Tibial artery (tissue), 4 donors: ENCODE measurements at regions not wholly inside any gene's neighbourhood (a gene's known extent, or its start where the extent isn't known, plus 50 kb on each side); places are given as distances from the start of the nearest gene placed in this dataset.

Experiments
- DNase-seq, 2 donors: peaks; one replicate each; pipeline ENCODE4 v3.0.0-alpha.2; 2019
- H3K27ac ChIP-seq, 2 donors: fragments of 200-600 bp; sonication (generic) in 1 of 2; 1 replicate in 1 of 2; 2 replicates in 1 of 2; pipeline ENCODE4 v1.5.1; 2018 to 2019; ENCODE audit warnings: mild to moderate bottlenecking in 1 of 2
- H3K27me3 ChIP-seq, 2 donors: fragments of 200-600 bp; sonication (generic) in 1 of 2; one replicate each; pipeline versions ENCODE4 v1.5.1 to v1.6.0; 2016 to 2019
- H3K36me3 ChIP-seq, 3 donors: fragments of 200-600 bp; sonication (generic) in 2 of 3; one replicate each; pipeline ENCODE4 v1.5.1; 2016 to 2019; ENCODE audit warnings: mild to moderate bottlenecking in 2 of 3
- H3K4me1 ChIP-seq, 4 donors: fragments of 200-600 bp; sonication (generic) in 2 of 4; 1 replicate in 3 of 4; 2 replicates in 1 of 4; pipeline ENCODE4 v1.5.1; 2016 to 2019
- H3K4me3 ChIP-seq, 2 donors: fragments of 200-600 bp; sonication (generic) in 1 of 2; 1 replicate in 1 of 2; 2 replicates in 1 of 2; pipeline ENCODE4 v1.5.1; 2018 to 2019; ENCODE audit warnings: mild to moderate bottlenecking in 2 of 2
- H3K9me3 ChIP-seq, 3 donors: fragments of 200-600 bp; sonication (generic) in 1 of 3; one replicate each; pipeline ENCODE4 v1.5.1; 2016 to 2019
- intact Hi-C: fragments of 100-400 bp; cut with DNase I; formaldehyde crosslinking; loops from one replicate; pipeline ENCODE4 v1.15.0; 2023; ENCODE audit warnings: low total_unique reads
- TF ChIP-seq, protein P1 (sequence below), 2 experiments: fragments of 200-600 bp in 1 of 2; fragments of 450-650 bp in 1 of 2; IDR thresholded peaks; one replicate each; pipeline ENCODE4 v1.5.1; 2017 to 2019; ENCODE audit warnings: antibody characterized with exemption in 2 of 2, mild to moderate bottlenecking in 1 of 2, moderate library complexity in 1 of 2

DNA sequence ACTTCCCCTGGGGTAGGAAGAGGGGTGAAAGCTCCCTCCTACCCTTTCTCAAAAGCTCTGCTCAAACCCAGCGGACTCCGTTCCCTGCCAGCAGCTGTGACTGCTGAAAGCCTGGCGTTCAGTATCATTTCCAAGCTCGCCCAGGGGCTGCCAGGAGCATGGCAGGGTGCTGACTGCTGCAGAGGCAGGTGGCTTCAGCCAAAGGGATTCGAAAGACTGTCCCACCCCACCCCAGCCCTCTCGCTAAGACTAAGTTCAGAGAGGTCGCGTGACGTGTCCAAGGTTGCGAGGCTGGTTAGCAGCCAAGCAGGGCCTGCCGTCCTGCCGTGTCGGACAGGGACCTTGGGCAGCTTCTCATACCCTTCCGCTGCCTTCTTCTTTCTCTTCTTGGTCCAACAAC, 72.3 kb upstream of the RAB12 start:
- Histone ChIP-seq H3K4me1 (no peaks in the 10 kb centered on the region), H3K27ac (no peak overlapping the region), H3K9me3 (peaks cover 0 to 8% (median 0%) of the 10 kb centered on the region in 3 donors), H3K27me3 (no peaks in the 10 kb centered on the region), H3K4me3 (no peak overlapping the region), H3K36me3 (no peaks in the 10 kb centered on the region)
- intact Hi-C loops: no loop called here
- TF ChIP-seq, protein P1, sequence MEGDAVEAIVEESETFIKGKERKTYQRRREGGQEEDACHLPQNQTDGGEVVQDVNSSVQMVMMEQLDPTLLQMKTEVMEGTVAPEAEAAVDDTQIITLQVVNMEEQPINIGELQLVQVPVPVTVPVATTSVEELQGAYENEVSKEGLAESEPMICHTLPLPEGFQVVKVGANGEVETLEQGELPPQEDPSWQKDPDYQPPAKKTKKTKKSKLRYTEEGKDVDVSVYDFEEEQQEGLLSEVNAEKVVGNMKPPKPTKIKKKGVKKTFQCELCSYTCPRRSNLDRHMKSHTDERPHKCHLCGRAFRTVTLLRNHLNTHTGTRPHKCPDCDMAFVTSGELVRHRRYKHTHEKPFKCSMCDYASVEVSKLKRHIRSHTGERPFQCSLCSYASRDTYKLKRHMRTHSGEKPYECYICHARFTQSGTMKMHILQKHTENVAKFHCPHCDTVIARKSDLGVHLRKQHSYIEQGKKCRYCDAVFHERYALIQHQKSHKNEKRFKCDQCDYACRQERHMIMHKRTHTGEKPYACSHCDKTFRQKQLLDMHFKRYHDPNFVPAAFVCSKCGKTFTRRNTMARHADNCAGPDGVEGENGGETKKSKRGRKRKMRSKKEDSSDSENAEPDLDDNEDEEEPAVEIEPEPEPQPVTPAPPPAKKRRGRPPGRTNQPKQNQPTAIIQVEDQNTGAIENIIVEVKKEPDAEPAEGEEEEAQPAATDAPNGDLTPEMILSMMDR (IDR thresholded peaks at IDR 0.05): no peak
- no peak for DNase-seq

DNA sequence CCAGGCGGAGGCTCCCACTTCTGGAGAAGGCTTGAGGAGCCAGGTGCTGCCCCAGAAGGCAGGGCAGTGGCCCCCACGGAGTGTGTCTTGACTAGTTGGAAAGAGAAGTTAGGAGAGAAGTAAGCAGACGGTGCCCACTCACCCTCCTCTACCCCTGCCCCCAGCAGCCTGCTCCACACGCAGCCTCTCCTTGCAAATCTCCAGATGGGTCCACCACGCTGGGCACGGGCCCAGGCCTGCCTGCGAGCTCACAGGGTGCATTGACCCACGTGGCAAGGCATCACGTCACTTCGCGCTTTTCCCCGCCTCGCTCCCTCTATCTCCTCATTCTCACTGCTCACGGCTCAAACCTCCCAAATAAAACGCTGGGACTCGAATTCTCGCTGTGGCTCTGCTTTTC, 71.8 kb upstream of the RAB12 start:
- intact Hi-C loops: no loop called here
- Histone ChIP-seq H3K4me3 (no peak overlapping the region), H3K27me3 (no peaks in the 10 kb centered on the region), H3K9me3 (peaks cover 0 to 5% (median 0%) of the 10 kb centered on the region in 3 donors), H3K36me3 (no peaks in the 10 kb centered on the region), H3K27ac (no peak overlapping the region), H3K4me1 (no peaks in the 10 kb centered on the region)
- TF ChIP-seq, protein P1 (IDR thresholded peaks at IDR 0.05): no peak
- DNase-seq: no peak

DNA sequence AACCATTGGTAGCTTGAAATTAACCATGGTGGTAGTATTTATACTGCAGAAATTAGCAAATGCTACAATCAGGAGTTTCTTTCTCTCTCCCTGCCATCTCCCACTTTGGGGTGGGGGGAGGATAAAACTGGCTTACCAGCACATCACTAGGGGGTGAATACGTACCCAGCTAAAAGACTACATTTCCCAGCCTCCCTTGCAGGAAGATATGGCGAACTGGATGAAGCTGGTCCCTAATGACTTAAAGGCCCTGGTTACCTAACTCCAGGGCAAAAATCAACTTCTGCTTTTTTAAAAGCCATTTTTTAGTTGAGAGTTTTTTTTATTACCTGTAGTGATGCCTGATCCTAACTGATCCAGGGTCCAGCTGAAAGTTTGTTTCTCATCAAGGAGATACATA, 70.3 kb upstream of the RAB12 start:
- Histone ChIP-seq H3K36me3 (no peaks in the 10 kb centered on the region), H3K27me3 (no peaks in the 10 kb centered on the region), H3K4me1 (no peaks in the 10 kb centered on the region), H3K9me3 (no peaks in the 10 kb centered on the region), H3K27ac (no peak overlapping the region), H3K4me3 (no peak overlapping the region)
- TF ChIP-seq, protein P1 (IDR thresholded peaks at IDR 0.05): no peak
- intact Hi-C loops: no loop called here
- no peak for DNase-seq

DNA sequence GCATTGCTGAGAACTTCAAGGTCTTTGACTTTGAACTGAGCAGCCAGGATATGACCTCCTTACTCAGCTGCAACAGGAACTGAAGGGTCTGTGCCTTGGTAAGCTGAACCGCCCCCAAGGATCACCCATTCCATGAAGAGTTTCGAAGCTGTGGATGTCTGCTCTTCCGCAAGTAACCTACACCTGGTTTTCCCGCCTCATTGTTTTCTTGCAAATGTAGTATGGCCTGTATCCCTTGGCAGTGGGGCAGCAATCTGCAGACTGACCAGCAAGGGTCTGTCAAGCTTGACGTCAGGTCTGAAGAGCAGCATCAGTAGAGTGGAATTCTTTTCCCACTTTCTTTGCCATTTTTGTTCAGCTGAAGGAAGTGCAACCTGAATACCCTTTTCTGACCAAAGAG, 62.6 kb upstream of the RAB12 start:
- intact Hi-C loops: no loop called here
- TF ChIP-seq, protein P1 (IDR thresholded peaks at IDR 0.05): no peak
- no peak for DNase-seq

DNA sequence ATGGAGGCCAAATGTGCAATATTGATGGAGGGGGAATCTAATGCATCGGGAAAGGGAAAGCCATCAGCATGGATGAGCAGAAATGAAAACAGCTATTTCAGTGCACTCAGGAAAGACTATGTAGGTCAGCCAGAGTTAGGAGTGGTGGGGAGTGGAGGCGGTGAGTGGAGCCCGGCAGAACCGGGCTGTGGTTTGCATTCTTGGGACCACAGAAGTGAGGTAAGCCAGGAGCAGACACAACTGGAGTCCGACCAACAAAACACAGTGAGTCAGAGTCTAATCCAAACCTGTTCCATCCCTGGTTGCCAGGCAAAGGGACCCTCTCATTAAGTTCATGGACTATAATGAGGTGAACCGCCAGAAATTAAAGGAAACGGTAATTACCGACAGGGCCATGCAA, 61.1 kb upstream of the RAB12 start:
- intact Hi-C loops: no loop called here

More for the DNA sequence above, 62.6 kb upstream of the RAB12 start:
- H3K27ac ChIP-seq: no peak overlapping the region
- H3K36me3 ChIP-seq: no peaks in the 10 kb centered on the region
- H3K27me3 ChIP-seq: no peaks in the 10 kb centered on the region
- H3K9me3 ChIP-seq: no peaks in the 10 kb centered on the region
- H3K4me1 ChIP-seq: no peaks in the 10 kb centered on the region
- H3K4me3 ChIP-seq: no peak overlapping the region

More for the DNA sequence above, 61.1 kb upstream of the RAB12 start:
- Histone ChIP-seq H3K27me3 (no peaks in the 10 kb centered on the region), H3K9me3 (no peaks in the 10 kb centered on the region), H3K4me3 (no peak overlapping the region), H3K4me1 (no peaks in the 10 kb centered on the region), H3K36me3 (no peaks in the 10 kb centered on the region), H3K27ac (no peak overlapping the region)
- DNase-seq: no peak
- TF ChIP-seq, protein P1 (IDR thresholded peaks at IDR 0.05): no peak
